NCI-H2107 treated with DMSO at 0.1 percent for 48 hours (cell line): ENCODE measurements at regions not wholly inside any gene's neighbourhood (a gene's known extent, or its start where the extent isn't known, plus 50 kb on each side); places are given as distances from the start of the nearest gene placed in this dataset.
A peak's percentile ranks its signal among the peaks of the same experiment; 100 is the strongest.

Source experiments
- DNase-seq: peaks from one replicate; lab custom pipeline; 2025; ENCODE audit not compliant: unreplicated experiment; lab: John Stamatoyannopoulos, UW

- DNase-seq = no peak
Measured at GRCh38 chr15:62567501-62567900, 402.4 kb upstream of the C2CD4B start.

- no peak for DNase-seq
Measured at GRCh38 chr15:62568004-62568403, 402.9 kb upstream of the C2CD4B start.

DNA sequence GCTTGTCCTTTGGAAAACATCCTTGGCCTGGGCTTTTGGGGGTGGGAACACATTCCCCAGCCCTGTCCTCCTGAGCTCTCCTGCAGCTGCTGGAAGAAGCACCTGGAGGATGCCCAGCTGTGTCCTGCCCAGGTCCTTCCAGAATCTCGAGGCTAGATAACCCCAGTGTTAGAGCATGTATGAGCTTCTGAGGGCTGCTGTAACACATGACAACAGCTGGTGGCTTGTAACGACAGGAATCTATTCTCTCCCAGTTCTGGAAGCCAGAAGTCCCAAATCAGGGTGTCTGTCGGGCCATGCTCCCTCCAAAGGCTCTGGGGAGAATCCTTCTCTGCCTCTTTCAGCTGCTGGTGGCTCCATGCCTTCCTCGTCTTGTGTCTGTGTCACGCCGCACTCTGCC is 403.6 kb upstream of the C2CD4B start:
- DNase-seq = no peak

DNA sequence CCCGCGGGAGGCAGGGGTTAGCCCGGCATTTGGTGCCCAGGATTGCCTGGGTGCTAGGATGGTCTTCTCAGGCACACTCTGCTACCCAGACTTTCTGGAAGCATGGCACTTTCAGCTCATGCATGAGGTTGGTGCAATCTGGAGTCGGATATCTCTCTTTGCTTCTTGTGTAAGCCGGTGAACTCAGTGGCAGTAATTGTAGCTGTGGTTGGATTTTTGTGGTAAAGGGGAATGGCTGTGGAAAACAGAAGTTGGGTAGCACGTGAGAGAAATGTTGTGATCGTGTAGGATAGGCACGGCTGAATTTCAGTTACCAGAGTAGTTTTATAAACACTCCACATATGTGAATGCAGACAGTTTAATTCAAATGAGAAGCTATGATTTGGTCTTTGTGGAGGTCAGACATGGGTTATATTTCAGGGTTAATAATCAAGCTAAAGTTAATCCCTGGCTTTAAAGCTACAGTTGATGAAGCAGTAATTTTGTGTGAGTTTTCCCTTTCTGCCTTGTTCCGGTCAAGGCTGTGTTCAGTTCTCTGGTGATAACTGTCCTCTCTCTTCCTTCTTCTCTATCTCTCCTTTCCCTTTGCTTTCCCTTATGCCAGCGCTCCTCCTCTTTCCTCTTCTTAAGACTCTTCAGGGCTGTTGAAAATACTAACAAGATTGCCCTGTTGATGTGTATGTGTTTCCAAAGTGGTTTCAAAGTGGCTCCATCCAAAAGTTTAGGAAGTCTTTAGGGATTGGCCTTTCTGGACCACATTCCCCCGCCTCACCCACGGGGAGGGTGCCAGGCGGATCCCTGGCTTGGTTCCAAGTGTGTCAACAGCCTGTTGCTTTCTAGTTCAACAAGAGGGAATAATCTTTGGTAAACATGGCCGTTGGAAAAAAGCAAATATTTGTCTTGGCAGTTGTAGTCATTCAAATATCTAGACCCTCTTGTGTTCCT is 404.6 kb upstream of the C2CD4B start:
- DNase-seq = peak; percentile 55

GRCh38 chr15:62570405-62570783 is 405.3 kb upstream of the C2CD4B start:
- DNase-seq = no peak

GRCh38 chr15:62571072-62571471 is 406.0 kb upstream of the C2CD4B start:
- no peak for DNase-seq

GRCh38 chr15:62572797-62573196 is 407.7 kb upstream of the C2CD4B start:
- no peak for DNase-seq

- no peak for DNase-seq
Measured at GRCh38 chr15:62573876-62574275, 408.8 kb upstream of the C2CD4B start.

DNA sequence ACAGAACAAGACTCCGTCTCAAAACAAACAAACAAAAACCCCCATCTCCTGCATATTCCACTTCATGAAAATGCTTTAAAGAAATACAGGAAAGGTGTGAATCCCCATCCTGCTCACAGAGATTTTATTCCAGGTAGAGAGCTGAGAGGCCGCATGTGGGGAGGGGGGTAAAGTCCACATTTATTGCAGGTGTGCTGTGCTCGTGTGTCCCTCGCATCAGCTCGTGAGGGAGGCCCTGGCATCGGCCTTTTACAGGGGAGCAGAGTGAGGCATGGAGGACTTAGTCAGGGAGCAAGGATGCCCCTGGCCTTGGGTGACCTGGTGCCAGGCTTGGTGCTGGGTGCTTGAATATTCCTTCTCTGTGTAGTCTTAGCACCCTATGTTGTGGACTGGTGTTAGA is 413.5 kb upstream of the C2CD4B start:
- DNase-seq = no peak

- no peak for DNase-seq
Measured at GRCh38 chr15:62578960-62579359, 413.9 kb upstream of the C2CD4B start.

GRCh38 chr15:62579842-62580241 is 414.8 kb upstream of the C2CD4B start:
- DNase-seq = no peak

GRCh38 chr15:62582580-62582979 is 417.5 kb upstream of the C2CD4B start:
- no peak for DNase-seq

GRCh38 chr15:62584301-62585235 is 419.5 kb upstream of the C2CD4B start:
- no peak for DNase-seq

GRCh38 chr15:62588938-62589670 is 424.0 kb upstream of the C2CD4B start:
- no peak for DNase-seq

DNA sequence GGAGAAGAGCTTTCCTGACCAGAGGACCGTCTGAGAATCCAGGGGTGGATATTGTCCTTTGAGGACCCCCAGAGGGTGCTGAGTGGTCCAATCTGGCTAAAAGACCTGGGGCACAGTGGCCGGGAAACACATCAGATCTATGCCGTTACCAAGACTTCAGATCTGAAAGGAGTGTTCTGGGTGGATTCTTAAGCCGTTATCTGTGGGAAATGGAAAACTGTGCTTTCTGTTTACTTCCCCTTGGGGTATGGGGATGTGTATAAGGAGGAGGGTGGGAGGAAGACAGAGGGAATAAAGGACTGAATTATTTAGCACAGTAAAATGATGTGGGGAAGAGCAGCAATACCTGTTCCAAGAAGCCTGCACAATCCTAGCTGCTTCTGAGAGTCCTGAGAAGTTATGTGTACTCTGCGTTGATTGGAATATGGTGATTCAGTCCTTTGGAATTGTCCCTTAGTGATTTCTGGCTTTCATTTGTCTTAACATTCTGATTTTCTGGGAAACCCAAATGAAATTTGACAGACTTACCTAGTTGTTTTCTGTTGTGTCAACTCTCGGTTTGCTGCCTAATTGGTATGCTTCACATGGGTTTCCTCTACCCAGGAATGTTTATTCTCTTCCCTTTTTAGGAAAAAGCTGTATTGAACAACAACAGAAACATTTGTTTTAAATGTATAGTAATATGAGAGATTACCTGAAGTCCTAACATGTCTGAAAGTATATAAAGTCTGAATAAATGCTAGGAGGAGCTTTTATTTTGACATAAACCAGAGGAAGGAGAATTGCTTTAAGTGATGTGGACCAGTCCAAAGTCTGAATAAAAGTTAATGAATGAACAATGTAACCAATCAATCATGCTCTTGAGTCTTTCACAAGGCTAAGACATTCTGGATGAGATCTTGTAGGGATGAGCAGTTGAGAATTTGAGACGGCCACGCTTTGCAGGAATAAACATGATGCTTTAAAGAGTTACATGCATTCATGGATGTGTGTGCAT is 427.1 kb upstream of the C2CD4B start:
- DNase-seq = no peak

GRCh38 chr15:62592920-62593319 is 427.8 kb upstream of the C2CD4B start:
- DNase-seq = no peak

- no peak for DNase-seq
Measured at GRCh38 chr15:62593681-62594399, 428.8 kb upstream of the C2CD4B start.

GRCh38 chr15:62598217-62598616 is 433.1 kb upstream of the C2CD4B start:
- DNase-seq = no peak
